ENCODE measurements at regions not wholly inside any gene's neighbourhood (a gene's known extent, or its start where the extent isn't known, plus 50 kb on each side); places are given as distances from the start of the nearest gene placed in this dataset.

GRCh38 chr1:190832511-190832910 is 354.8 kb upstream of the BRINP3 start:
- TF ChIP-seq CTCF (conservative IDR thresholded peaks at IDR 0.05; ENCODE audit: low read depth, low read length), result no peak
- no peak for TF ChIP-seq MAFK (IDR thresholded peaks at IDR 0.05; ENCODE audit: low read depth, low read length)
- TF ChIP-seq SMC3 (IDR thresholded peaks at IDR 0.05; ENCODE audit: low read depth, low read length), result no peak
- TF ChIP-seq ELK1 (IDR thresholded peaks at IDR 0.05; ENCODE audit: borderline replicate concordance, low read depth, low read length), result no peak
- TF ChIP-seq POLR2A (IDR thresholded peaks at IDR 0.05; ENCODE audit: low read depth, low read length), result no peak
- TF ChIP-seq MXI1 (IDR thresholded peaks at IDR 0.05; ENCODE audit: borderline replicate concordance, low read depth, low read length), result no peak
- TF ChIP-seq CEBPB (IDR thresholded peaks at IDR 0.05; ENCODE audit: low read depth, low read length), result no peak
- no peak for TF ChIP-seq BHLHE40 (IDR thresholded peaks at IDR 0.05; ENCODE audit: low read depth, low read length)
- no peak for TF ChIP-seq RFX5 (IDR thresholded peaks at IDR 0.05; ENCODE audit: low read depth, low read length)
- no peak for TF ChIP-seq RCOR1 (IDR thresholded peaks at IDR 0.05; ENCODE audit: insufficient replicate concordance, low read length)
- Histone ChIP-seq H3K4me3 (ENCODE audit: insufficient read depth, low read depth, low read length) (no peak overlapping the region), H2AK5ac (ENCODE audit: low read depth, low read length) (no peak overlapping the region), H4K91ac (ENCODE audit: insufficient read depth, low read depth, low read length) (no peak overlapping the region), H2BK20ac (ENCODE audit: low read depth, low read length) (no peak overlapping the region), H3K9me1 (ENCODE audit: insufficient read depth, low read length) (peaks cover 2% of the 10 kb centered on the region; the same call in 1 of the 2 replicates), H3K9me3 (ENCODE audit: control insufficient read depth, insufficient read depth, low read length) (no peaks in the 10 kb centered on the region), H3K18ac (ENCODE audit: low read depth, low read length) (no peak overlapping the region), H3K79me1 (ENCODE audit: low read depth in 1 of 2, low read length in 2 of 2) (no peaks in the 10 kb centered on the region), H2BK120ac (ENCODE audit: low read depth, low read length) (no peak overlapping the region), H3K4ac (ENCODE audit: low read depth, low read length) (no peak overlapping the region), H4K5ac (ENCODE audit: low read depth, low read length) (no peak overlapping the region), H3K27me3 (ENCODE audit: control insufficient read depth, insufficient read depth, low read length) (no peaks in the 10 kb centered on the region), H4K20me1 (ENCODE audit: insufficient read depth, low read length) (no peaks in the 10 kb centered on the region), H3K9ac (ENCODE audit: low read depth, low read length) (no peak overlapping the region), H3K27ac (ENCODE audit: insufficient read depth, low read length) (no peak overlapping the region), H3K36me3 (ENCODE audit: control insufficient read depth, insufficient read depth, low read length) (no peaks in the 10 kb centered on the region), H4K8ac (ENCODE audit: low read depth in 2 of 2, low read length in 2 of 2) (no peak overlapping the region), H2BK5ac (ENCODE audit: low read depth, low read length, poor library complexity, severe bottlenecking) (no peak overlapping the region), H2AFZ (replicated peaks; ENCODE audit: low read length, poor library complexity) (no peak overlapping the region), H3K4me2 (ENCODE audit: low read depth, low read length) (no peak overlapping the region), H3K56ac (ENCODE audit: extremely low read depth, insufficient read depth, low read length) (no peak overlapping the region), H3K14ac (replicated peaks; ENCODE audit: low read depth, low read length) (no peak overlapping the region), H3K23ac (ENCODE audit: low read depth, low read length) (no peak overlapping the region), H3K4me1 (ENCODE audit: control insufficient read depth, insufficient read depth, low read length) (no peaks in the 10 kb centered on the region), H2BK15ac (ENCODE audit: low read depth, low read length) (no peak overlapping the region), H2AK9ac (replicated peaks; ENCODE audit: low read depth, low read length, poor library complexity) (no peak overlapping the region)
- intact Hi-C loops (cut with micrococcal nuclease) (no loop called here), dilution Hi-C loops (cut with HindIII; ENCODE audit: low sequenced_read_pairs, unreplicated experiment) (no loop called here), in situ Hi-C loops (cut with MboI; ENCODE audit: low sequenced_read_pairs) (no loop called here)
- POLR2A ChIA-PET (ENCODE audit: unreplicated experiment), result no interaction called here
- DNase-seq, result peak; percentile 1
- CTCF ChIA-PET, result interaction anchor here (0.6 kb wide), 1 partner anchor 14 kb away, joined by 3 read pairs; no protein-coding TSS in a partner anchor
- no peak; the same call in 1 of the 2 replicates for ATAC-seq (ENCODE audit: low read depth)
- no TSS peak for BruUV-seq (replicated peaks)

Measured in IMR-90 (cell line).